Skeletal muscle satellite cell (primary cell): ENCODE measurements at regions not wholly inside any gene's neighbourhood (a gene's known extent, or its start where the extent isn't known, plus 50 kb on each side); places are given as distances from the start of the nearest gene placed in this dataset.

Experiments
- H3K27me3 ChIP-seq: 2 replicates; pipeline ENCODE4 v1.7.0; 2013; ENCODE audit warnings: low read length; ENCODE audit not compliant: control insufficient read depth, insufficient read depth
- H3K36me3 ChIP-seq: 2 replicates; pipeline ENCODE4 v1.7.0; 2013; ENCODE audit warnings: mild to moderate bottlenecking, control low read depth, low read length; ENCODE audit not compliant: insufficient read depth
- H3K4me1 ChIP-seq: 2 replicates; pipeline ENCODE4 v1.7.0; 2013; ENCODE audit warnings: low read length; ENCODE audit not compliant: control insufficient read depth, insufficient read depth
- H3K4me2 ChIP-seq: 2 replicates; pipeline ENCODE4 v1.7.0; 2013; ENCODE audit warnings: mild to moderate bottlenecking, low read length
- H3K4me3 ChIP-seq: 2 replicates; pipeline ENCODE4 v1.7.0; 2013; ENCODE audit warnings: low read length
- H3K9ac ChIP-seq: 2 replicates; pipeline ENCODE4 v1.7.0; 2013; ENCODE audit warnings: mild to moderate bottlenecking, low read depth, low read length, moderate library complexity
- H3K9me3 ChIP-seq: replicated peaks from 2 replicates; pipeline ENCODE4 v1.7.0; 2013; ENCODE audit warnings: mild to moderate bottlenecking, control low read depth, low read length

GRCh38 chr16:86090461-86091170, 191.7 kb downstream of the IRF8 start:
- Histone ChIP-seq H3K4me1 (no peaks in the 10 kb centered on the region), H3K9me3 (no peaks in the 10 kb centered on the region), H3K4me3 (no peak overlapping the region), H3K4me2 (no peak overlapping the region), H3K9ac (no peak overlapping the region), H3K27me3 (no peaks in the 10 kb centered on the region), H3K36me3 (no peaks in the 10 kb centered on the region)

- H3K4me3 ChIP-seq, result no peak overlapping the region
- no peaks in the 10 kb centered on the region for H3K4me1 ChIP-seq
- no peaks in the 10 kb centered on the region for H3K27me3 ChIP-seq
- no peaks in the 10 kb centered on the region for H3K9me3 ChIP-seq
- no peak overlapping the region for H3K9ac ChIP-seq
- no peaks in the 10 kb centered on the region for H3K36me3 ChIP-seq
- no peak overlapping the region for H3K4me2 ChIP-seq
These were observed 193.0 kb downstream of the IRF8 start for GRCh38 chr16:86091976-86092375.

- H3K4me1 ChIP-seq, result no peaks in the 10 kb centered on the region
- no peaks in the 10 kb centered on the region for H3K36me3 ChIP-seq
- no peak overlapping the region for H3K4me3 ChIP-seq
- H3K4me2 ChIP-seq, result no peak overlapping the region
- no peaks in the 10 kb centered on the region for H3K27me3 ChIP-seq
- H3K9ac ChIP-seq, result no peak overlapping the region
- no peaks in the 10 kb centered on the region for H3K9me3 ChIP-seq
These were observed 193.9 kb downstream of the IRF8 start for GRCh38 chr16:86092586-86093480.

GRCh38 chr16:86093801-86094750, 195.1 kb downstream of the IRF8 start:
- no peaks in the 10 kb centered on the region for H3K27me3 ChIP-seq
- H3K4me3 ChIP-seq, result no peak overlapping the region
- H3K36me3 ChIP-seq, result no peaks in the 10 kb centered on the region
- no peak overlapping the region for H3K9ac ChIP-seq
- no peak overlapping the region for H3K4me2 ChIP-seq
- no peaks in the 10 kb centered on the region for H3K4me1 ChIP-seq
- H3K9me3 ChIP-seq, result no peaks in the 10 kb centered on the region

GRCh38 chr16:86095131-86095752, 196.3 kb downstream of the IRF8 start:
- no peaks in the 10 kb centered on the region for H3K4me1 ChIP-seq
- H3K27me3 ChIP-seq, result no peaks in the 10 kb centered on the region
- H3K36me3 ChIP-seq, result no peaks in the 10 kb centered on the region
- H3K9me3 ChIP-seq, result no peaks in the 10 kb centered on the region
- no peak overlapping the region for H3K4me3 ChIP-seq
- H3K9ac ChIP-seq, result no peak overlapping the region
- no peak overlapping the region for H3K4me2 ChIP-seq

- Histone ChIP-seq H3K9me3 (no peaks in the 10 kb centered on the region), H3K36me3 (no peaks in the 10 kb centered on the region), H3K4me1 (no peaks in the 10 kb centered on the region), H3K4me3 (no peak overlapping the region), H3K4me2 (no peak overlapping the region), H3K27me3 (no peaks in the 10 kb centered on the region), H3K9ac (no peak overlapping the region)
These were observed 197.0 kb downstream of the IRF8 start for GRCh38 chr16:86095906-86096485.

- H3K36me3 ChIP-seq, result no peaks in the 10 kb centered on the region
- no peak overlapping the region for H3K4me2 ChIP-seq
- H3K27me3 ChIP-seq, result no peaks in the 10 kb centered on the region
- no peak overlapping the region for H3K4me3 ChIP-seq
- no peaks in the 10 kb centered on the region for H3K4me1 ChIP-seq
- H3K9ac ChIP-seq, result no peak overlapping the region
- no peaks in the 10 kb centered on the region for H3K9me3 ChIP-seq
These were observed 197.9 kb downstream of the IRF8 start for GRCh38 chr16:86096850-86097249.

GRCh38 chr16:86099326-86099725, 200.4 kb downstream of the IRF8 start:
- no peaks in the 10 kb centered on the region for H3K9me3 ChIP-seq
- H3K27me3 ChIP-seq, result no peaks in the 10 kb centered on the region
- H3K9ac ChIP-seq, result no peak overlapping the region
- no peak overlapping the region for H3K4me3 ChIP-seq
- no peaks in the 10 kb centered on the region for H3K36me3 ChIP-seq
- no peak overlapping the region for H3K4me2 ChIP-seq
- no peaks in the 10 kb centered on the region for H3K4me1 ChIP-seq

- H3K4me3 ChIP-seq, result no peak overlapping the region
- H3K4me1 ChIP-seq, result no peaks in the 10 kb centered on the region
- no peaks in the 10 kb centered on the region for H3K9me3 ChIP-seq
- H3K9ac ChIP-seq, result no peak overlapping the region
- no peaks in the 10 kb centered on the region for H3K36me3 ChIP-seq
- H3K27me3 ChIP-seq, result no peaks in the 10 kb centered on the region
- H3K4me2 ChIP-seq, result no peak overlapping the region
These were observed 201.5 kb downstream of the IRF8 start for GRCh38 chr16:86100205-86101136.
